ENCODE measurements at regions not wholly inside any gene's neighbourhood (a gene's known extent, or its start where the extent isn't known, plus 50 kb on each side); places are given as distances from the start of the nearest gene placed in this dataset.
"Not testable (repeated sequence)": the region's sequence is repeated elsewhere in the genome, so short reads cannot be mapped to it uniquely, and the experiment has no call there.

- Histone ChIP-seq H3K36me3 (ENCODE audit: control insufficient read depth, insufficient read depth, low read length) (no peaks in the 10 kb centered on the region), H3K4me3 (ENCODE audit: low read depth, low read length) (no peak overlapping the region), H3K27me3 (ENCODE audit: control insufficient read depth, insufficient read depth, low read length) (no peaks in the 10 kb centered on the region)
- DNase-seq (ENCODE audit: low read depth): no peak
- no peak for TF ChIP-seq CTCF (IDR thresholded peaks at IDR 0.05; ENCODE audit: insufficient read depth, low read length, severe bottlenecking)
- no peak for FAIRE-seq
These were observed 261.5 kb downstream of the MYCN start for GRCh38 chr2:16201848-16202247.

GRCh38 chr2:16200554-16201193, 260.3 kb downstream of the MYCN start:
- FAIRE-seq: no peak
- Histone ChIP-seq H3K36me3 (ENCODE audit: control insufficient read depth, insufficient read depth, low read length) (no peaks in the 10 kb centered on the region), H3K27me3 (ENCODE audit: control insufficient read depth, insufficient read depth, low read length) (no peaks in the 10 kb centered on the region), H3K4me3 (ENCODE audit: low read depth, low read length) (no peak overlapping the region)
- TF ChIP-seq CTCF (IDR thresholded peaks at IDR 0.05; ENCODE audit: insufficient read depth, low read length, severe bottlenecking): no peak
- no peak for DNase-seq (ENCODE audit: low read depth)

GRCh38 chr2:16199882-16200553, 259.7 kb downstream of the MYCN start:
- no peaks in the 10 kb centered on the region for H3K36me3 ChIP-seq (ENCODE audit: control insufficient read depth, insufficient read depth, low read length)
- no peaks in the 10 kb centered on the region for H3K27me3 ChIP-seq (ENCODE audit: control insufficient read depth, insufficient read depth, low read length)
- no peak for TF ChIP-seq CTCF (IDR thresholded peaks at IDR 0.05; ENCODE audit: insufficient read depth, low read length, severe bottlenecking)
- H3K4me3 ChIP-seq (ENCODE audit: low read depth, low read length): no peak overlapping the region
- FAIRE-seq (no peak), DNase-seq (ENCODE audit: low read depth) (no peak)

- not testable (repeated sequence) for H3K4me3 ChIP-seq (ENCODE audit: low read depth, low read length); DNase-seq (ENCODE audit: low read depth); H3K36me3 ChIP-seq (ENCODE audit: control insufficient read depth, insufficient read depth, low read length); H3K27me3 ChIP-seq (ENCODE audit: control insufficient read depth, insufficient read depth, low read length); FAIRE-seq
These were observed 258.9 kb downstream of the MYCN start for GRCh38 chr2:16199241-16199640.

- Histone ChIP-seq H3K4me3 (ENCODE audit: low read depth, low read length) (no peak overlapping the region), H3K27me3 (ENCODE audit: control insufficient read depth, insufficient read depth, low read length) (no peaks in the 10 kb centered on the region), H3K36me3 (ENCODE audit: control insufficient read depth, insufficient read depth, low read length) (no peaks in the 10 kb centered on the region)
- FAIRE-seq: no peak
- TF ChIP-seq CTCF (IDR thresholded peaks at IDR 0.05; ENCODE audit: insufficient read depth, low read length, severe bottlenecking): no peak
- no peak for DNase-seq (ENCODE audit: low read depth)
These were observed 258.0 kb downstream of the MYCN start for GRCh38 chr2:16198166-16198912.

GRCh38 chr2:16197504-16198147, 257.3 kb downstream of the MYCN start:
- Histone ChIP-seq H3K36me3 (ENCODE audit: control insufficient read depth, insufficient read depth, low read length) (no peaks in the 10 kb centered on the region), H3K4me3 (ENCODE audit: low read depth, low read length) (no peak overlapping the region), H3K27me3 (ENCODE audit: control insufficient read depth, insufficient read depth, low read length) (no peaks in the 10 kb centered on the region)
- no peak for TF ChIP-seq CTCF (IDR thresholded peaks at IDR 0.05; ENCODE audit: insufficient read depth, low read length, severe bottlenecking)
- FAIRE-seq (no peak), DNase-seq (ENCODE audit: low read depth) (no peak)
